Endothelial cell of umbilical vein (primary cell): ENCODE measurements at regions not wholly inside any gene's neighbourhood (a gene's known extent, or its start where the extent isn't known, plus 50 kb on each side); places are given as distances from the start of the nearest gene placed in this dataset.
A peak's percentile ranks its signal among the peaks of the same experiment; 100 is the strongest.

Source experiments
- BruUV-seq: library from RNA; stranded (reverse); fragments of 400-500 nt; replicated peaks from 2 replicates; lab custom pipeline; 2021; lab: Mats Ljungman, UMichigan
- CTCF ChIA-PET: fragments of 300-600, 350-600 bp; sonication (Branson Sonifier 250); formaldehyde crosslinking; loops from one replicate; lab custom pipeline; 2021; ENCODE audit warnings: antibody characterized with exemption, inconsistent platforms; lab: Charles Lee
- POLR2A ChIA-PET: fragments of 300-600, 350-600 bp; sonication (Branson Sonifier 250); formaldehyde crosslinking; loops from one replicate; lab custom pipeline; 2021; ENCODE audit warnings: antibody characterized with exemption, inconsistent platforms; lab: Charles Lee
- DNase-seq: peaks from one replicate; pipeline ENCODE4 v3.0.0-alpha.2; 2011; ENCODE audit warnings: low read depth, low spot score
- FAIRE-seq: peaks from 2 replicates; lab custom pipeline; 2011; peaks lifted over from hg19 to GRCh38; lab: Jason Lieb, UNC
- H2AFZ ChIP-seq: 2 replicates; pipeline ENCODE4 v1.6.0; 2012; ENCODE audit warnings: low read depth, low read length, control low read depth, inconsistent platforms
- H3K27ac ChIP-seq: 2 replicates; pipeline ENCODE4 v1.5.1; 2011; ENCODE audit warnings: low read depth, mild to moderate bottlenecking, control low read depth, low read length, moderate library complexity; ENCODE audit not compliant: insufficient read depth
- H3K27me3 ChIP-seq, 2 experiments: 2 replicates each; pipeline versions ENCODE4 v1.6.0 to v1.6.1; 2011; ENCODE audit warnings: low read length in 2 of 2, mixed read lengths in 1 of 2; ENCODE audit not compliant: control insufficient read depth in 2 of 2, insufficient read depth in 2 of 2
- H3K36me3 ChIP-seq, 2 experiments: 2 replicates in 1 of 2; 3 replicates in 1 of 2; pipeline ENCODE4 v1.5.1; 2011; ENCODE audit warnings: low read length in 2 of 2, mild to moderate bottlenecking in 1 of 2, moderate library complexity in 1 of 2; ENCODE audit not compliant: control insufficient read depth in 2 of 2, insufficient read depth in 2 of 2; ENCODE audit errors: extremely low read depth in 1 of 2
- H3K4me1 ChIP-seq: 3 replicates; pipeline ENCODE4 v1.5.1; 2011; ENCODE audit warnings: mild to moderate bottlenecking, low read length; ENCODE audit not compliant: control insufficient read depth, insufficient read depth; ENCODE audit errors: extremely low read depth
- H3K4me2 ChIP-seq: 2 replicates; pipeline ENCODE4 v1.6.1; 2011; ENCODE audit warnings: low read length, control low read depth, mixed read lengths; ENCODE audit not compliant: insufficient read depth
- H3K4me3 ChIP-seq, 3 experiments: fragments of 200-600 bp in 1 of 3; sonication (generic), shearing (Covaris generic) in 1 of 3; replicated peaks in 1 of 3; 2 replicates each; pipeline ENCODE4 v1.5.1; 2011 to 2016; ENCODE audit warnings: control low read depth in 3 of 3, low read length in 3 of 3, mild to moderate bottlenecking in 2 of 3, inconsistent platforms in 1 of 3, low read depth in 1 of 3, moderate library complexity in 1 of 3; ENCODE audit not compliant: insufficient read depth in 1 of 3
- H3K79me2 ChIP-seq: 2 replicates; pipeline ENCODE4 v1.6.0; 2012; ENCODE audit warnings: low read length, inconsistent platforms; ENCODE audit not compliant: control insufficient read depth, insufficient read depth
- H3K9ac ChIP-seq: replicated peaks from 2 replicates; pipeline ENCODE3; 2011; ENCODE audit warnings: low read length, control low read depth; ENCODE audit not compliant: insufficient read depth; ENCODE audit errors: extremely low read depth
- H3K9me1 ChIP-seq: replicated peaks from 3 replicates; pipeline ENCODE4 v1.6.0; 2011; ENCODE audit warnings: mild to moderate bottlenecking, low read length; ENCODE audit not compliant: control insufficient read depth, insufficient read depth; ENCODE audit errors: extremely low read depth
- H3K9me3 ChIP-seq: replicated peaks from 2 replicates; pipeline ENCODE4 v1.5.1; 2012; ENCODE audit warnings: low read length, inconsistent platforms; ENCODE audit not compliant: control insufficient read depth, insufficient read depth
- H4K20me1 ChIP-seq: replicated peaks from 2 replicates; pipeline ENCODE3; 2011; ENCODE audit warnings: mild to moderate bottlenecking, low read length; ENCODE audit not compliant: control insufficient read depth, insufficient read depth; ENCODE audit errors: extremely low read depth
- CTCF ChIP-seq, 2 donors: IDR thresholded peaks; 1 replicate in 1 of 2; 2 replicates in 1 of 2; pipeline ENCODE4 v1.5.1; 2011; ENCODE audit warnings: low read length in 2 of 2, mild to moderate bottlenecking in 2 of 2, moderate library complexity in 2 of 2, control low read depth in 1 of 2, inconsistent platforms in 1 of 2, low read depth in 1 of 2; ENCODE audit not compliant: insufficient read depth in 1 of 2; ENCODE audit errors: extremely low read depth in 1 of 2
- EZH2 ChIP-seq: IDR thresholded peaks from 2 replicates; pipeline ENCODE4 v1.6.1; 2012; ENCODE audit warnings: borderline replicate concordance, low read depth, mild to moderate bottlenecking, moderate library complexity, low read length, inconsistent platforms; ENCODE audit not compliant: severe bottlenecking
- FOS ChIP-seq: IDR thresholded peaks from 2 replicates; pipeline ENCODE4 v1.6.1; 2011; ENCODE audit warnings: mild to moderate bottlenecking, low read length, moderate library complexity, borderline replicate concordance; ENCODE audit not compliant: insufficient read depth
- GATA2 ChIP-seq: IDR thresholded peaks from 2 replicates; pipeline ENCODE4 v1.7.0; 2011; ENCODE audit warnings: low read depth, mild to moderate bottlenecking, moderate library complexity, mixed read lengths, low read length; ENCODE audit not compliant: insufficient read length, insufficient read depth
- JUN ChIP-seq: IDR thresholded peaks from 2 replicates; pipeline ENCODE4 v1.6.1; 2011; ENCODE audit warnings: borderline replicate concordance, low read depth; ENCODE audit not compliant: insufficient read length, insufficient read depth
- MAX ChIP-seq: IDR thresholded peaks from 2 replicates; pipeline ENCODE4 v1.6.1; 2011; ENCODE audit not compliant: insufficient read depth, insufficient read length
- MYC ChIP-seq: IDR thresholded peaks from one replicate; pipeline ENCODE4 v1.6.1; 2011; ENCODE audit warnings: mild to moderate bottlenecking, low read depth, low read length
- POLR2A ChIP-seq: IDR thresholded peaks from 2 replicates; pipeline ENCODE4 v1.6.1; 2012; ENCODE audit warnings: low read depth, mild to moderate bottlenecking, control low read depth, low read length
- POLR2AphosphoS5 ChIP-seq: IDR thresholded peaks from 2 replicates; pipeline ENCODE4 v1.6.1; 2012; ENCODE audit warnings: low read depth, mild to moderate bottlenecking, control low read depth, low read length, moderate library complexity; ENCODE audit not compliant: insufficient read depth
- dilution Hi-C: fragments of 300-500 bp; cut with MboI; formaldehyde crosslinking; loops from one replicate; pipeline ENCODE4 v1.15.0; 2019; ENCODE audit warnings: low sequenced_read_pairs; ENCODE audit not compliant: extremely low pct_ligation_motif_present
- intact Hi-C: fragments of 100-400 bp; cut with micrococcal nuclease; formaldehyde crosslinking; loops from one replicate; pipeline ENCODE4 v1.10.0; 2022

- H4K20me1 ChIP-seq, result no peaks in the 10 kb centered on the region
- H3K9ac ChIP-seq, result no peak overlapping the region
- no peak overlapping the region for H2AFZ ChIP-seq
- no peaks in the 10 kb centered on the region for H3K9me1 ChIP-seq
- H3K9me3 ChIP-seq, result no peaks in the 10 kb centered on the region
- no peak overlapping the region for H3K4me2 ChIP-seq
- H3K27ac ChIP-seq, result no peak overlapping the region
- H3K27me3 ChIP-seq, result no peaks in the 10 kb centered on the region
- dilution Hi-C loops (no loop called here), intact Hi-C loops (no loop called here)
- no peaks in the 10 kb centered on the region for H3K4me1 ChIP-seq
- ChIA-PET POLR2A (no interaction called here), CTCF (no interaction called here)
- H3K36me3 ChIP-seq, result no peaks in the 10 kb centered on the region
- no peak overlapping the region for H3K4me3 ChIP-seq
- BruUV-seq, result no TSS peak
- DNase-seq (no peak), FAIRE-seq (peak; percentile 38)
- TF ChIP-seq MAX (no peak), MYC (no peak), GATA2 (no peak), JUN (no peak), FOS (no peak), POLR2A (no peak), CTCF (IDR thresholded peaks at IDR 0.05; ENCODE audit: extremely low read depth in 1 of 2, insufficient read depth in 1 of 2, low read depth in 1 of 2, low read length in 2 of 2) (no peak), EZH2 (no peak), POLR2AphosphoS5 (no peak)
- no peaks in the 10 kb centered on the region for H3K79me2 ChIP-seq
Observed at GRCh38 chr2:221143231-221143630, 428.9 kb downstream of the EPHA4 start.
